Dermis microvascular lymphatic vessel endothelial cell (primary cell): ENCODE measurements at regions not wholly inside any gene's neighbourhood (a gene's known extent, or its start where the extent isn't known, plus 50 kb on each side); places are given as distances from the start of the nearest gene placed in this dataset.
"Not testable (repeated sequence)": the region's sequence is repeated elsewhere in the genome, so short reads cannot be mapped to it uniquely, and the experiment has no call there.

Experiments used
- DNase-seq, 2 donors: peaks; one replicate each; pipeline versions ENCODE4 v3.0.0 to v3.0.0-alpha.2; 2010; ENCODE audit warnings: low read depth in 2 of 2

DNA sequence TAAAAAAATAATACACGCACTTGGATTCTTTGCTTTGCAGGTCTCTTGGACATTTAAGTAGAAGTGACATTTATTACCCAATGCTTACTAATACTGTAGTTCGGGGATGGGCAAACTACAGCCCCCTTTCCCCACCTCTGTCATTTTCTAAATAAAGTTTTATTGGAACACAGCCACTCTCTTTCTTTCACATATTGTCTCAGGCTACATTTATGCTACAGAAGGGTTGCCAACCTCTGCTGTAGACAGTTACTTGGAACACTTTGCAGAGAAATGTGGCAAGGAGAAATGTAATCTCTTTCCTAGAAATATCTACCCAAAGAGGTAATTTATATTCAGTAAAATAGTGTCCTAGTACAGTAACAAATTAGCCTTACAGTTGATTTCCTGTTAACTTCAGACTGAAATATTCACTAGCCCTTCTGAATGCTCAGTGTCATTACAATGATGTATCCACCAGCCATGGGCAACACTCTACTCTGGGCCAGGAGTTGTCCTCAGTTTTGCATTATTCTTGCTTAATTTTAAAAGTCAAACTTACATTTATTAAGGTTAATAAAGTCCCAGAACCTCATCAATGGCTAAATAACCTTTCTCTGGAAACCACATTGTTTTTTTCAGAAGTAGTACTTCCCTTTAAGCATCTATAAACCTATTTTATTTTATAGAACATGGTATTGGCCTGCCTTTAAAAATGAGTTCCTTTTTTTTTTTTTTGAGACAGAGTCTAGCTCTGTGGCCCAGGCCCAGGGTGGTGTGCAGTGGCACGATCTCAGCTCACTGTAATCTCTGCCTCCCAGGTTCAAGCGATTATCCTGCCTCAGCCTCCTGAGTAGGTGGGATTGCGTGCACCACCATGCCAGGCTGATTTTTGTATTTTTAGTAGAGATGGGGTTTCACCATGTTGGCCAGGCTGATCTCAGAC is 269.6 kb upstream of the AMIGO2 start:
- DNase-seq, result no peak

DNA sequence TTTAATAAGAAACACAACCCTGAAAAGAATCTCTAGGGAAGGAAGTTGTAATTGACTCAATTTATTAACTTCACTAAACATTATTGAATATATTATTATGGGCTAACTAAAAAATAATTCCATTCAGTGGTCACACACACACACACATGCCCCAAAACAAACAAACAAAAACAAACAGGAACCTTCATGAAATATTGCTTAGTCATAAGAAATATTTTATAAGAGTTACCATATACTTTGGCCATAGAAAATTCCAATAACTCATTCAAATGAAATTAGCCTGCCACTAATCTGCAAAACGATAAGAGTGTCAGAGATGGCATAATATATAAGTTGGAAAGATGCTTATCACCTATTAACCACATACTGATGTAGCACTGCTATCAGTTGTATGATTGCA is 268.4 kb upstream of the AMIGO2 start:
- DNase-seq, result no peak

- no peak for DNase-seq
Measured at GRCh38 chr12:47346251-47347019, 266.7 kb upstream of the AMIGO2 start.

- DNase-seq, result peak in 1 of 2 donors; percentile 5
Measured at GRCh38 chr12:47343684-47344567, 264.2 kb upstream of the AMIGO2 start.

- no peak for DNase-seq
Measured at GRCh38 chr12:47340411-47341015, 260.8 kb upstream of the AMIGO2 start.

- DNase-seq, result no peak
Measured at GRCh38 chr12:47337581-47337980, 257.8 kb upstream of the AMIGO2 start.

- not testable (repeated sequence) for DNase-seq
Measured at GRCh38 chr12:47333271-47333858, 253.6 kb upstream of the AMIGO2 start.

GRCh38 chr12:47328831-47329545 is 249.2 kb upstream of the AMIGO2 start:
- no peak for DNase-seq

GRCh38 chr12:47326190-47326589 is 246.4 kb upstream of the AMIGO2 start:
- DNase-seq, result no peak

- DNase-seq, result no peak
Measured at GRCh38 chr12:47323802-47324201, 244.0 kb upstream of the AMIGO2 start.

DNA sequence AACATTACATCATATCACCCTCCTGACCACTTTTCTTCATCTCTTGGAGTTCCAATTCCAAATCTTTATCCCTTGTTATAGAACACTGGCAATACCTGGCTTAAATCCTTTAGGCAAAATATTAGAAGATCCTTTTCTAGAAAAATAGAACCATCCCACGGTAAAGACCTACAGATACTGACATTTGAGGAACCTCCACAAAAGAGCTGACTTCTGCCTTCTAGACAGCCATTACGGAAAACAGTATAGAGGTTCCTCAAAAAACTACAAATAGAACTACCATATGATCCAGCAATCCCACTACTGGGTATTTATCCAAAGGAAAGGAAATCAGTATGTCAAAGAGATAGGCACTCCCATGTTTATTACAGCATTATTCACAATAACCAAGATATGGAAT is 241.7 kb upstream of the AMIGO2 start:
- no peak for DNase-seq

DNA sequence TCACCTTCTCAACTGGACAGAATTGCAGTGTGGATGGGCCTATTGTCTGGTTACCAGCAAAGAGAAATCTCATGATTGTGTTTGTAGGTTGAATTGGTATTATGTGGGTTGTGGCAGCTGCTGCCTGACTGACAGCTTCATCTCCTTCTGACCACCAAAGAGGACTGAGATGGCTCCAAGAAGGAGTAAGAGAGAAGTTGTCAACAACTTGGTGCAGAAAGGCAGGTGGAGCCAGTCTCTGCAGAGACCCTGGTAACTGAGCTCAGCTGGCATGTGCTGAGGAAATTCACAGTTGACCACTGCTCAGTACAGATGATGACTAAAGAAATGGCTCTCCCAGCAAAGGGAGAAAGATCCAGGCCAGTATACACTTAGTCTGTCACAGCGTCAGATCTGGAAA is 240.0 kb upstream of the AMIGO2 start:
- no peak for DNase-seq

DNA sequence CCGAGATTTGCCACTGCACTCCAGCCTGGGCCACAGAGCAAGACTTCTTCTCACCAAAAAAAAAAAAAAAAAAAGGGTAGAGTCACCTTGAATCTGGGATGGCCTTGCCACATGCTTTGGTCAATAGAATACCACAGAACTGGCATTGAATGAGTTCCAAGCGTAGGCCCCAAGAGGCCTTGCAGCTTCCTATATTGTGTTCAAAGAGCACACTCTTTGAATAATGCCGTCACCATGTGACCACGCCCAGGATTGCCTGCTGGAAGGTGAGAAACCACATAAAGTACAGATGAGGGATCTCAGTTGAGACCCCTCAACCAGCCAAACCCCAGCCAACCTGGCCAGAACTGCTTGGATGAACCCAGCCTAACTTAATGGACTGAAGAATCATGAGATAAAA is 239.2 kb upstream of the AMIGO2 start:
- DNase-seq, result no peak

- no peak for DNase-seq
Measured at GRCh38 chr12:47317175-47317915, 237.6 kb upstream of the AMIGO2 start.

GRCh38 chr12:47316609-47317049 is 236.9 kb upstream of the AMIGO2 start:
- peak in 1 of 2 donors; percentile 58 for DNase-seq

- no peak for DNase-seq
Measured at GRCh38 chr12:47314996-47315395, 235.2 kb upstream of the AMIGO2 start.

GRCh38 chr12:47312808-47313426 is 233.2 kb upstream of the AMIGO2 start:
- DNase-seq, result no peak

DNA sequence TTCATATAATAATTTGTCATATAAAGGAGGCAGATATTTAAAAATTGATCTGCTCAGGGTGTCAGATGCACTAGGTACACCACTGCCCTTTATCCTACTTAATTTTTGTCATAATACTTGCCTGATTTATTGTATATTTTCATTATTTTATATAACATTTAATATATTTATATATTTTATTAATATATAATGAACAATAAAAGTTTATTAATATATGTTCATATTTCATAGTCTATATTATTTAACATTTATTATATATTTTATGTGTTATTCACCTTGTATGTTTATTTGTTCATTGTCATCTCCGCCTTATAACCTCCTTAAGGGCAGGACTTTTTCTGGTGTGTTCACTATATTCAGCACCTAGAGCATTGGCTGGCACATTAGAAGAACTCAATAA is 232.4 kb upstream of the AMIGO2 start:
- no peak for DNase-seq

- no peak for DNase-seq
Measured at GRCh38 chr12:47311568-47311967, 231.8 kb upstream of the AMIGO2 start.
